ENCODE measurements at regions not wholly inside any gene's neighbourhood (a gene's known extent, or its start where the extent isn't known, plus 50 kb on each side); places are given as distances from the start of the nearest gene placed in this dataset.

DNA sequence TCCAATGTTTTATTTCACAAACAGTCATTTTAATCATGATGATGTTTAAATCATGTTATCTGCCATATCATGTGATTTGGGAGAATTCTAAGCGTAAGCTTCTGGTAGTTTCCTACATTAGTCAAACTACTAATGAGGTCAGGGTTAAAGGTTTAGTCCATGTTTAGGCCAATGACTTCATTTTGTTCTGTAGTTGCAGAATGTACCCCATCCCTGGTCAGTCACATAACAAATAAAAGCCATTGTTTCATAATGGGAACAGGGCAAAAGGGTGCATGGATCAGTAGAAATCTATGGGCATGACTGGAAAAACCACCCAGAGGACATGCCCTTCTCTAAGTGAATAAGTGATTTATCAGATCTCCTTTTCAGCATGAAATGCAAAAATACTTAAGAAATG lies 138.4 kb upstream of the ABCB5 start:
- Histone ChIP-seq H3K79me1 (ENCODE audit: low read depth in 1 of 2, low read length in 2 of 2) (no peaks in the 10 kb centered on the region), H3K4me3 (ENCODE audit: insufficient read depth, low read depth, low read length) (no peak overlapping the region), H3K9me1 (ENCODE audit: insufficient read depth, low read length) (no peaks in the 10 kb centered on the region), H4K5ac (ENCODE audit: low read depth, low read length) (no peak overlapping the region), H2AK9ac (replicated peaks; ENCODE audit: low read depth, low read length, poor library complexity) (no peak overlapping the region), H3K56ac (ENCODE audit: extremely low read depth, insufficient read depth, low read length) (no peak overlapping the region), H2BK5ac (ENCODE audit: low read depth, low read length, poor library complexity, severe bottlenecking) (no peak overlapping the region), H2BK20ac (ENCODE audit: low read depth, low read length) (no peak overlapping the region), H4K8ac (ENCODE audit: low read depth in 2 of 2, low read length in 2 of 2) (no peak overlapping the region), H3K4ac (ENCODE audit: low read depth, low read length) (no peak overlapping the region), H2AK5ac (ENCODE audit: low read depth, low read length) (no peak overlapping the region), H2BK15ac (ENCODE audit: low read depth, low read length) (no peak overlapping the region), H3K27ac (ENCODE audit: insufficient read depth, low read length) (no peak overlapping the region), H3K23ac (ENCODE audit: low read depth, low read length) (no peak overlapping the region), H3K4me2 (ENCODE audit: low read depth, low read length) (no peak overlapping the region), H3K18ac (ENCODE audit: low read depth, low read length) (no peak overlapping the region), H3K9ac (ENCODE audit: low read depth, low read length) (no peak overlapping the region), H3K14ac (replicated peaks; ENCODE audit: low read depth, low read length) (no peak overlapping the region), H4K91ac (ENCODE audit: insufficient read depth, low read depth, low read length) (no peak overlapping the region), H3K4me1 (ENCODE audit: control insufficient read depth, insufficient read depth, low read length) (no peaks in the 10 kb centered on the region), H2BK120ac (ENCODE audit: low read depth, low read length) (no peak overlapping the region), H3K27me3 (ENCODE audit: control insufficient read depth, insufficient read depth, low read length) (no peaks in the 10 kb centered on the region), H2AFZ (replicated peaks; ENCODE audit: low read length, poor library complexity) (no peak overlapping the region), H4K20me1 (ENCODE audit: insufficient read depth, low read length) (no peaks in the 10 kb centered on the region), H3K36me3 (ENCODE audit: control insufficient read depth, insufficient read depth, low read length) (no peaks in the 10 kb centered on the region), H3K9me3 (ENCODE audit: control insufficient read depth, insufficient read depth, low read length) (no peaks in the 10 kb centered on the region)
- CTCF ChIA-PET: no interaction called here
- DNase-seq (no peak), ATAC-seq (ENCODE audit: low read depth) (no peak)
- no CpG with 5 or more reads among the region's 1 CpG for WGBS, 2 experiments (ENCODE audit: extremely low coverage in 2 of 2, insufficient read length in 1 of 2)
- TF ChIP-seq ELK1 (IDR thresholded peaks at IDR 0.05; ENCODE audit: borderline replicate concordance, low read depth, low read length): no peak
- no peak for TF ChIP-seq RCOR1 (IDR thresholded peaks at IDR 0.05; ENCODE audit: insufficient replicate concordance, low read length)
- TF ChIP-seq NFE2L2 (IDR thresholded peaks at IDR 0.05; ENCODE audit: low read depth, low read length): no peak
- no peak for TF ChIP-seq USF2 (IDR thresholded peaks at IDR 0.05; ENCODE audit: low read depth, low read length)
- no peak for TF ChIP-seq CEBPB (IDR thresholded peaks at IDR 0.05; ENCODE audit: low read depth, low read length)
- TF ChIP-seq POLR2A (IDR thresholded peaks at IDR 0.05; ENCODE audit: low read depth, low read length): no peak
- no peak for TF ChIP-seq RAD21 (IDR thresholded peaks at IDR 0.05; ENCODE audit: low read length)
- TF ChIP-seq CHD1 (IDR thresholded peaks at IDR 0.05; ENCODE audit: low read depth, low read length): no peak
- dilution Hi-C loops (cut with HindIII; ENCODE audit: low sequenced_read_pairs, unreplicated experiment) (no loop called here), in situ Hi-C loops (cut with MboI; ENCODE audit: low sequenced_read_pairs) (no loop called here), intact Hi-C loops (cut with micrococcal nuclease) (no loop called here)
- POLR2A ChIA-PET (ENCODE audit: unreplicated experiment): no interaction called here
- no TSS peak for BruUV-seq (replicated peaks)
